ENCODE measurements at regions not wholly inside any gene's neighbourhood (a gene's known extent, or its start where the extent isn't known, plus 50 kb on each side); places are given as distances from the start of the nearest gene placed in this dataset.
"Not testable (repeated sequence)": the region's sequence is repeated elsewhere in the genome, so short reads cannot be mapped to it uniquely, and the experiment has no call there.

DNA sequence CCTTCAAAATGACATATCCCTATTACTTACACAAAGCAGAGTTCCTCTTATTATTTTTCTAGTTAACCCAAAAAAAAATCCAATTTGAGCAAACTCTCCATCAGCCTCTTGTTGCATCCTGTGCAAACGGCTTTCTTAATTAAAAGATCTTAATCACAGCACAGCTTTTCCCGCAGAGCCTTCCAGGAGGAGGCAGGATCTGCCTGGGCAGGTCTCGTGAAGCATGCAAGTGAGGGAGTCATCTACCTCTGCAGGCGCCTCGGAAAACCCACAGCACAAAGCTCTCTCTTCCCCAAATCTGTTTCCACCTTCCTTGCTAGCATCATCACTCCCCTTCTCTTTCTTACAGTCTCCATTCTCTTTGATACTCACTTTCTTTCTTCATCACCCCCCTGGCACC is 100.4 kb downstream of the EN1 start:
- intact Hi-C loops (cut with DNase I): no loop called here
- no peak for DNase-seq

DNA sequence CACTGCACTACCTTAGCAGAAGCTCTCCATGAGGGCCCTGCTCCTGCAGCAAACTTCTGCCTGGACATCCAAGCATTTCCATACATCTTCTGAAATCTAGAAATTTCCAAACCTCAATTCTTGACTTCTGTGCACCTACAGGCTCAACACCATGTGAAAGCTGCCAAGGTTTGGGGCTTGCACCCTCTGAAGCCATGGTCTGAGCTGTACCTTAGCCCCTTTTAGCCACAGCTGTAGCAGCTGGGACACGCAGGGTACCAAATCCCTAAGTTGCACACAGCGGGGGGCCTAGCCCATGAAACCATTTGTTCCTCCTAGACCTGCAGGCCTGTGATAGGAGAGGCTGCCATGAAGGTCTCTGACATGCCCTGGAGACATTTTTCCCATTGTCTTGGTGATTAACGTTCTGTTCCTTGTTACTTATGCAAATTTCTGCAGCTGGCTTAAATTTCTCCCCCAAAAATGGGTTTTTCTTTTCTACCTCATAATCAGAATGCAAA is 102.7 kb downstream of the EN1 start:
- intact Hi-C loops (cut with DNase I); DNase-seq: not testable (repeated sequence)

DNA sequence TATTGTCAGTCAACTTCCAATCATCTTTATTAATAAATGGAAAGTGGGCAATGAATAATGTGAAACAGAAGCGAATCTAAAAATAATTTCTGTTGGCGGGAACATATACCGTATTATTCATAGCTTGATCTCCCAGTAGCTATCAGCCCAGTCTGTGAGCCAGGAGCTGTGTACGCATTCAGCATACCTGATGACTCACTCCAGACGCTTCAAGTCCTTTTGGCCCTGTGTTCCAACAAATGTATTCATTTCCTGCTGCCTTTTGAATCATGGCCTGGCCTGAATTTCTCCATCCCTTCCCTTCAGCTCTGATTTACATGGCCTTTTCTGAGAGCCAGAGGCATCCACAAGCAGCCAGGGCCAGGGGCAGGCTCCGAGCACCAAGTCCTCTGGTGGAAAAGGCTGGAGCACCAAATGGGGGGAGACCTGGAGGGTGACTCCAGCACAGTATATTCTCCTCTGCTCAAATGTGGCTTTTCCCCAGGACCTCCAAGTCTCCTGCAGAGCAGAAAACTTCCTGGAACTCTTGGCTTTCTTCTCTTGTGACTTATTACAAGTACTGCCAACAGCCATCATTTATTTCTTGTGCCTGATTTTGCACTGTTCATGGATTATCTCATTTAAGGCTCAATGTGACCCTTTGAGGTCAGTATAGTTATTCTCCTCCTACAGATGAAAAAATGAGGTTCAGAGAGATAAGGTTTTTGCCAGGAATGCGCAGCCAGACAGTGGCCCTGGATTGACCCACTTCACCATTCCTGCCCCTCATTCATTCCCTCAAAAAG is 108.7 kb downstream of the EN1 start:
- intact Hi-C loops (cut with DNase I): no loop called here
- DNase-seq: peak in 1 of 42 donors; percentile 4

DNA sequence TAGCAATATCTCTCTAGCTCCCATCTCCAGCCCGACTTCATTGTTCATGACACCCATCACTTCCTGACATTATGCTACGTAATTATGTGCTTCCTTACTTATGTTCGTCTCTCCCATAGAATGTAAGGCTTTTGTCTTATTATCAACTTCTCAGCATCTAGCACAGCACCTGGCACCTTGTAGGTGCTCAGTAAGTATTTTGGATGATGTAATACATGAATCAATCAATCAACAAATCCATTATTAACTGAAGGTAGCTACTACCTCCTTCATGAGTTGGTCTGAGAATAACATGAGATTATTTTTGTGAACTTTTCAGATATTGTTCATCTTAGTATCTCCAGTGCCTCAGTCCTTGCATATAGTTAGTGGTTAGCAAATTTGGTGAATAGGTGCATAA is 109.3 kb downstream of the EN1 start:
- DNase-seq: no peak
- intact Hi-C loops (cut with DNase I): no loop called here

DNA sequence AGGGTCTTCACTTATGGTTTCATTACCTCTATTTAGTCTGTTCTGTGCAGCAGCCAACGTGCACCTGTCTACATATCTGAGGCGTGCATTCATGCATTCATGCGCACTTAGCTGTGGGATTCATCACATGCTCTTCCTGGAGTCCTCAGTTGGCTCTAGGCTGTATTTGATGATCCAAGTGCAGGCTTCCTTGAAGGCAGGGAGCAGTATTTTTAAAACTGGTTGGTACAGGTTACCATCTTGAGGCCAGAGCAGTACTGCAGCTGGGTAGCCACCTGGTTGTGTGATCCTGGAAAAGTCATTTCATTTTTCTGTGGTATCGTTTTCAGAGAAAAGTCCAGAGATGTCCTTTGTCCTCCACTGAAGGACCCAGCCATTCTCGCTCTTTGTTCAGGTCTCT is 109.8 kb downstream of the EN1 start:
- no peak for DNase-seq

DNA sequence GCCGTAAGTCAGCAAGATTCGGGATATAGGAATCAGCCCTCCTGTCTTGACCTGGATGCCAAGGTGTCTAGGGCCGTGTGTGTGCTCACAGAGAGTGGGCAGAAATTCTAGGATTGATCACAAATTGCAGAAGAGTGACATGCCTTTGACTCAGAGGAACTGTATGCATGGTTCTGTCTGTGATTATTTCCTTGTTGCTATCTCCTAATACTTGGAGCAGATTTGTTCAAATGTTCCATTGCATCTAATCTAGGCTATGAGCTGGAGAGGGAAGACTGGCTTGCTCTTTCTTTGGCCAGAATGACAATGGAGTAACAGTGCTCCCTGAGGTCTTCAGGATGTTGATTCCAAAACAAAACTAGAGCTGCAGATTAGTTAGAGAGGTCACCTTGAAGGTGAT is 115.0 kb downstream of the EN1 start:
- intact Hi-C loops (cut with DNase I): no loop called here
- no peak for DNase-seq

More for the DNA sequence above, 109.8 kb downstream of the EN1 start:
- intact Hi-C loops (cut with DNase I): no loop called here

DNA sequence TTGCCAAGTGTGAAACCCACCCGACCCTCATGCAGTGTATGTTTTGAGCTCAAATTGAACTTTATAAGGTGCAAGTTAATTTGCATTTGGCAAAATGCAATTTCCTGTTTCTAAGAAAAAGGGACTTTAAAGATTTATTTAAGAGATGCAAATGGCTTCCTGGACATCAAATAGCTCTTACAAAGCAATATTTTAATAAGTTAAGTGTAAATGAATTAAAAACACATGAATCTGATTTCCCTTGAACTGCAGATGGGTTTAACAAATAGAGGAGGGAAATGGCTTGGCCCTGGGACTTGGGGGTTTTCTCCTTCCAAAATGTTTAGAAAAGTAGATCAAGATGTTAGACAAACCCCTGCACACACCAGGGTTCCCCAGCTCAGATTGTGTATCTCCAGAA is 116.0 kb downstream of the EN1 start:
- intact Hi-C loops (cut with DNase I): no loop called here
- no peak for DNase-seq

DNA sequence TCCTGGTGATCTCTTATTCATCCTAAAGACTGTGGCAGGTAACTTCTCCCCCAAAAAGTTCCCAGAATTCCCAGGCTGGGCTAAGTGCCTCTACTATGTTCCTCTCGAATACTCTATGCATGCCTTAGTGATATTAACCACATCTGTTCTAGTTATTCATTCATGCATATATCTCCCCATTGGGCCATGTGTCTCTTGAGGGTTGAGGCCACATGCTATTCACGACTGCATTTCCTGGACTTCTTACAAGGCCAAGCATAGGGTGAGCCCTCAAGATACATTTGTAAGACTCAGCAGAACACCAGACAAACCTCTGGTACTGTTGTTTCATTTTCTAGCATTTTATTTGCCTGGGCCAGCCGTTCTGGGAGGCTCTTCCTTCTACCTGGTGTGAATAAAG is 117.0 kb downstream of the EN1 start:
- DNase-seq: no peak
- intact Hi-C loops (cut with DNase I): no loop called here

DNA sequence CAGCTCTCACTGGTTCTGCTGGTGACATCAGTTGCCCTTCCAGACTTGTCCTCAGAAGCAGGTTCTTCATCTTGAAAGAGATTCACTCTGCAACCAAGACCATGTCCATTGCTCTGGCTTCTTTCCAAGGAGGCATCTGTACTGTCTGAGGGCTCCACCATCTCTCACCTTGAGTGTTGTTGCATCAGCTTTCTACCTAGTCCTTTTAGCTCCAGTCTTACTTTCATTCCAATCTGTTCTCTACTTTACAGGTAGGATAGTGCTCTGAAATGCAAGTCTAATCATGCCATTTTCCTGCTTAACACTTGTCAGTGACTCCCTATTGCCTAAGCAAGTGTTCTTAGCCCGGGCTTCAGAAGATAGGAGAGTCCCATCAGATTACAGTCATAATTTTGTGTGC is 117.7 kb downstream of the EN1 start:
- DNase-seq: no peak

DNA sequence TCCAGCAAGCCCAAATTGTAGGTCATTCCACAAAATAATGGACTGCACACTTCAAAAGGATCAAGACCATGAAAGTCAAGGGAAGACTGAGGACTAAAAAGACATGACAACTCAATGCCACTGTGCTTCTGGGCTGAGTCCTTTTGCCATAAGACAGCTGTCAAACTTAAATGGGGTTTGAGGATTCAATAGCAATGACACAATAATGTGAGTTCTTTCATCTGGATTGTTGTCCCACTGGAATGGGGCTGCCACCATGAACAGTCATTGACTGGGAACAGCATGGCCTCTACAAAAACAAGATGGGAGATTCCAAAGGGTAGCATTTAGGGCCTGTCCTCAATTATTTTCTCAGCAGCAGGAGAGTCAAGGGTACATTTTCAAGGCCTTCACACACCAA is 118.5 kb downstream of the EN1 start:
- DNase-seq: no peak
- intact Hi-C loops (cut with DNase I): no loop called here

More for the DNA sequence above, 117.7 kb downstream of the EN1 start:
- intact Hi-C loops (cut with DNase I): no loop called here

DNA sequence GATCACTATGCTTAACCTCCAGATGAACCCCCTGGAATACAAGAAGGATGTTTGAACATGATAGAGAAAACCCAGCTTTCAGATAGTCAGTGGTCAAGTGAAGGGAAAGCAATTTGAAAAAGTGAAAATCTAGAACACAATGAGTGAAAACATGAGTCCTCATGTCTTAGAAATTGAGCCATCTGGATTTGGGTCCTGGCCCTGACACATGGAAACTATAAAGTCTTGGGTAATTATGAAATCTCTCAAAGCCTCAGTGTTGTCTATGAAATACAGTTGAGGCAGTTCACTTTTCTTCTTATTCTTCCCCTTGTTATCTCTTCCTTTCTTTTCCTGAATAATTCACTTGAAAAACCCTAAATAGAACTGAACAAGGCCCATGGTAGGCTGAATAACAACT is 120.6 kb downstream of the EN1 start:
- intact Hi-C loops (cut with DNase I): no loop called here
- DNase-seq: no peak

DNA sequence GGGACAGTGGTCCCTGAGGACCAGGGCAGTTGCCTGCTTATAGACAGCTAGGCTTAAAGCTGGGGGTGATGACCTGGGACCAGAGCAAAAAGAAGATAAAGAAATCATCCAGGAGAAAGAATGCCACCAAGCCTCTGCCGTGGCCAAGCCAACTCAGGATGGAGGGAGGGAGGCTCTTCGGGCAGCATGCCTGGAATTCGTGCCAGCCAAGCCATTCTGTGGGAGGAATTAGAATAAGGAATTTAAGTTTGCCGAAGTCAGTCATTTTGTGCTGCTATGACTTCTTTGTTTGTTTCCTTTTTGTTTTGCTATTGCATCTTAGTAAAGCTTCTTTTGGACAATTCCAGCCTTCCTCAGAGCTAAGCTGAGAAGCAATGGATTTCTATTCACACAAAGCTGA is 124.1 kb downstream of the EN1 start:
- no peak for DNase-seq
- intact Hi-C loops (cut with DNase I): no loop called here

DNA sequence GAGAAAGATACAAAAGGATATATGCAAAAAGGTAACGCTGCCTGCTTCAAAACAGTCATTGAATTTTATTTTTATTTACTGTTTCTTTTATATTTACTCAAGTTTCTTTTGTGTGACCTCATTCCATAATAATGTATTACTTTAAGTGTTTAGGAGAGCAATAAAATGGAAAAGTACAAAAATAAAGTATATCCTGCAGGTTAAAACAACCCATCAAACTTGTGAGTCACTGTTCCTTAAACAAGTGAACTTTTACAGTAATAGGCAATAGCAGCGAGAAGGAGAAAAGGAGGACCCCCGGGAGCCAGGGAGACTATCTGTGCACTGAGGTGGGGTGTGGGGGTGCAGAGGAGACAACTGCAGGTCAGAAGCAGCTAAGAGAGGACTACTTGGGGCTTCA is 124.5 kb downstream of the EN1 start:
- intact Hi-C loops (cut with DNase I): no loop called here
- no peak for DNase-seq

DNA sequence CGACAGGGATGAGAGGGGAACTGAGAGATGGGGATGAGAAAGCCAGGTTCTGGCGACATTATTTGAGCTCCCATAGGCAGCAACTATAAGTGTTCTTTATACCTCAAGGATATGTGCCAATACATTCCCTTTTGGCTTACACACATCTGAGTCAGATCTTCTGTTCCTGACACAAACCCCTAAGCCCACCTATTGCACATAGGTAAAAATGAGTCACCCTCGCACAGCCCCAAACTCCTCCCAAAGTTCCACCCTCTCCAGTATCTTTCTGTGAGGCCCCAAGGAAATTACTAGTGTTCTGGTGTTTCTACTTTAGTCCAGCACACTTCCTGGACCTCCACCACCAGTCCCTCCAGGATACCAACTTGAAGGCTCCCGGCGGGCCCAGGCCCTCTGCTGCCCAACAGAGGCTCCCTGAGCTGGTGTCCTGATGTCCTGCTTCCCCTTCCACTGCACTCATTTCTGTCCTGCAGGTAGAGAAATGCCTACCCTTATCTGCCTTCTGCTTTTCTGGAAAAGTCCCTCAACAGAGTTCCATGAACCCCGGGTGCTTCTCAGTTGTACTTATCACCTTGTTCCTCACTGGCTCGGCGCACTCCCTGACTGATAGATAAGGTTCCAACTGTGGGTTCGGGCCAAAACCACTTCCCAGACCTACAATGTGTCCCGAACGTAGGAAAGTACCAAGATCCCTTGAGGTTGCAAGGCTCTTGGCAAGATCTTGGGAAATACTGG is 125.5 kb downstream of the EN1 start:
- intact Hi-C loops (cut with DNase I): no loop called here
- DNase-seq: no peak

DNA sequence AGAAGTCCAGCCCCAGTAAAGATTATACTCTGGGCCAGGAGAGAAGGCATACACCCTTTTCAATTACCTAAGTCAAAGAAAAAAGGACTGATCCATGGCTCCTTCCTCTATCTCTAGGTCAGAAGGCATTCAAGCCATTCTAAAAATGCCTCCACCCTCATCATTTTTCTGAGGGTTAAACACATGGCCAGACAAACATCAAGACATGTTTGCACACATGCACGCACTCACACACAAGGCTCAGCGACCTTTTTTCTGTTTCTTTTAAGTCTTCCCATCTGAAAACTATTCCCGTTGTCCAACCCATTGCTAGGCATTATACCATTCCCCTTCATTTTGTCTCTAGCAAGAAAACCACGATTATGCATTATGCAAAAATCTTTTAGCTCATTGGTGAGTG is 126.6 kb downstream of the EN1 start:
- DNase-seq: no peak
- intact Hi-C loops (cut with DNase I): no loop called here

DNA sequence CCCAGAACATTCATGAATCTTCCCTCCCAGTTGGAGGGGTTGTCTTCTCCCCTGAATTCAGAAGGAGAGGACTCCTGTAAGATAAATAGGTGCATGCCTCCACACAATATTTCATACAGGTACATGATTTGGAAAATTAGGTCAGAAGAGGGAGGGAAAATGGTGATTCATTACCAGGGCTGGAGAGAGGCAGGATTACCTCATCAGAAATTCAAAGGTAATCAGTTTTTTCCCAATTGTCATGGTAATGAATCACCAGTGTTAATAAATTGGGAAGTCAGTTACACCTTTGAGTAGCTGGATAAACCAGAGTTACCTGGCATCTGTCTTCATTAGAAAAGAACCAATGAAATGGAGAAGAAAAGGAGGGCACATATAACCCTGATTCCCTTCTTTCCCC is 128.5 kb downstream of the EN1 start:
- intact Hi-C loops (cut with DNase I): no loop called here

DNA sequence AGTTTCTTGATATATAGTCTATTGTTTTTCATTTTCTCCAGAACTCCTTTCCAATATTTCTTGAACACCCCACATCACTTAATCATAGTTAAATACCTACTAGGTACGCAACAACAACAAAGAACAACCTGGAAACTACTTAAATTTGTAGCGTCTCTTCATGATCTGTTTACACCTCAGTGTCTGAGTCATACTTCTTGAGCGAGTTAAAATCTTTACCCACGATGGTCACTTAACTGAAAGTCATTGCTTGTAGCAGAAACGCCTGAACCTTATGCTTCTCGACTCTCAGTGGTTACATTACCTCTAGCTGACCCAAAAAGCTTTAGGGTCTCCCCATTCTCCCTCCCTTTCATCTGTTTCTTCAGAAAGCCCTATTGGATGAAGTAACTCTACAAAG is 131.3 kb downstream of the EN1 start:
- DNase-seq: no peak
- intact Hi-C loops (cut with DNase I): no loop called here

More for the DNA sequence above, 128.5 kb downstream of the EN1 start:
- DNase-seq: peak in 4 of 42 donors; percentile 6 to 48 (median 14)

DNA sequence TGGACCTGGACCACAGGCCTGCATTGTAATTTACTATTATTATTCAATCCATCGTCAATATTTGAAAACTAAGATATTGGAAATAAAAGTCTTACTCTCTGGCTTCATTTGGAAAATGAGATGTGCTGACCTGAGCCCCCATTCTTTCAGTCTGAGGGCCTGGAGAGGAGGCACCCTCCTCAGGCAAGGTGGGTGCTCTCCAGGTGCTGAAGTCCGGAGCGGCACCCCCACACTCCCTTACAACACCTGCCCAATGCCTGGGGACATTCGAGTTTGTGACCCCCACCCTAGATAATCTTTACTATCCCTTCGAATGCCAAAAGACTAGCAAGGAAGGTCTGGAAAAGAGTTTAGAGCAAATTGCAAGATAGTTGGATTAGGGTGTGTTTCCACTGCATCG is 133.3 kb downstream of the EN1 start:
- DNase-seq: no peak
- intact Hi-C loops (cut with DNase I): no loop called here

DNA sequence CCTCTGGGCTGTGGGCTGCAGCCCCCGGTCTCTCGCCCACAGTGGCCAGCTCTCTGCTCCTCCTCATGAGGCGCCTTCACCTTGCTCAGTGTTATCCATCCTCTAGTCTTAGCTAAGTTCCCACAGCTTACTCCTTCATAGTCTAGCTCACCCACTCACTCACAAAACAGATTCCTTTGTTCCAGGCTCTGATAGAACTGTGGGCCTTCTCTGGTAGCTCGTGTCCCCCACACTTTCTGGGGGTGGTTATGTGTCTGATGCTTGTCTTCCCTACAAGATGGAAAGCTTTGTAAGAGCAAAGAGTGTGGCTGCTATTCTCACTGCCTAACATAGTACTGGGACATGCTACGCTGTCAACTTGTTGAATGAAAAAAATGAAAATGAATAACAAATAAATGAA is 135.8 kb downstream of the EN1 start:
- DNase-seq: peak in 31 of 42 donors; percentile 5 to 85 (median 38)
- intact Hi-C loops (cut with DNase I): no loop called here

DNA sequence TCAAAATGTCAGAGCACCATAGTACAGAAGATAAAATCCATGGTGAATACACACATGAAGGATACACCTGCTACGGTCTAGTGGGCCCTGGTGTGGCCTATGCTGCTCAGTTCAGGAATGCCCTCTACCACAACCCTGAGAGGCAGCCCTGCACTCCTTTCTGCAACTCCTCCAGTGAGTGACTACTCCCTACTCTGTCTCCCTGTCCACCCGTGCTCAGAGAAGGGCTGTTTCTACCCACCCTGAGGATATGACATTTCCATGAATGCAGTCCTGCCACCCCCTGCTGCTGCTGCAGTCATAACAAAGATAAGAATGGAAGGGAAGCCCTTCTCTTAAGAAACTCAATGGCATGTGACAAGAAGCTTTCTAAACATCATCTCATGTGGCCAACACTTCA is 137.0 kb downstream of the EN1 start:
- intact Hi-C loops (cut with DNase I): no loop called here

DNA sequence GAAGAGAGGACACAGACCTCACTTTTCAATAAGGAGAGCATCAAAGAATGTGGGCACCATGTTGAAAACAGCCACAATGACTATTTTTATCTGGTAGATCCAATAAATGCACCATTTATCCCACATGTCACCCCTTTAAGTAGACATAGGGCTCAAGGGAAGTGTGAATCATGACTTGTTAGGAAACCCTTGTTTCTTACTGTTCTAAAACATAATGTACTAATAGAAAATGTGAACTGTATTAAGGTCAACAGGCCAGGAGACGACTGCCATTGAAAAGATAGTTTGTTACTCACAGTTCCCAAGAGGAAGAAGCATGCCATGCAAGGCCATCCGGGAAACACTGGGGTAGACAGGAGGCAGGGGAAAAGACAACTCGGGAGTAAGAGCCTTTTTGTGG is 137.7 kb downstream of the EN1 start:
- no peak for DNase-seq
- intact Hi-C loops (cut with DNase I): no loop called here

More for the DNA sequence above, 137.0 kb downstream of the EN1 start:
- no peak for DNase-seq
